Fibroblast of lung (primary cell): ENCODE measurements at regions not wholly inside any gene's neighbourhood (a gene's known extent, or its start where the extent isn't known, plus 50 kb on each side); places are given as distances from the start of the nearest gene placed in this dataset.

Experiments used
- DNase-seq, 2 donors: peaks; one replicate each; pipeline versions ENCODE4 v3.0.0 to v3.0.0-alpha.2; 2010; ENCODE audit warnings: low read depth in 2 of 2
- H2AFZ ChIP-seq: 2 replicates; pipeline ENCODE4 v1.5.1; 2012; ENCODE audit warnings: low read length, control low read depth, inconsistent platforms
- H3K27ac ChIP-seq: 2 replicates; pipeline ENCODE4 v1.5.1; 2011; ENCODE audit warnings: low read length, control low read depth; ENCODE audit not compliant: insufficient read depth
- H3K27me3 ChIP-seq: 2 replicates; pipeline ENCODE4 v1.5.1; 2011; ENCODE audit warnings: mild to moderate bottlenecking, low read length; ENCODE audit not compliant: control insufficient read depth, insufficient read depth
- H3K36me3 ChIP-seq: 2 replicates; pipeline ENCODE4 v1.5.1; 2011; ENCODE audit warnings: low read length; ENCODE audit not compliant: control insufficient read depth, insufficient read depth
- H3K4me1 ChIP-seq: 2 replicates; pipeline ENCODE4 v1.5.1; 2011; ENCODE audit warnings: low read length; ENCODE audit not compliant: control insufficient read depth, insufficient read depth; ENCODE audit errors: extremely low read depth
- H3K4me2 ChIP-seq: 2 replicates; pipeline ENCODE4 v1.5.1; 2011; ENCODE audit warnings: low read length, control low read depth; ENCODE audit not compliant: insufficient read depth; ENCODE audit errors: extremely low read depth
- H3K4me3 ChIP-seq, 4 experiments: fragments of 200-600 bp in 1 of 4; sonication (generic) in 1 of 4; replicated peaks in 1 of 4; 2 replicates each; pipeline ENCODE4 v1.5.1; 2011 to 2016; ENCODE audit warnings: low read length in 4 of 4, low read depth in 3 of 4, mild to moderate bottlenecking in 3 of 4, control low read depth in 2 of 4, inconsistent platforms in 1 of 4, mixed read lengths in 1 of 4; ENCODE audit not compliant: insufficient read depth in 1 of 4; ENCODE audit errors: control extremely low read depth in 1 of 4
- H3K79me2 ChIP-seq: 2 replicates; pipeline ENCODE4 v1.5.1; 2012; ENCODE audit warnings: mild to moderate bottlenecking, low read length, inconsistent platforms; ENCODE audit not compliant: control insufficient read depth, insufficient read depth
- H3K9ac ChIP-seq: 2 replicates; pipeline ENCODE4 v1.5.1; 2011; ENCODE audit warnings: mild to moderate bottlenecking, low read length, control low read depth; ENCODE audit not compliant: insufficient read depth
- H3K9me3 ChIP-seq: 2 replicates; pipeline ENCODE4 v1.5.1; 2012; ENCODE audit warnings: low read depth, low read length; ENCODE audit not compliant: control insufficient read depth, insufficient read depth
- H4K20me1 ChIP-seq: 2 replicates; pipeline ENCODE4 v1.5.1; 2011; ENCODE audit warnings: low read length; ENCODE audit not compliant: control insufficient read depth, insufficient read depth; ENCODE audit errors: extremely low read depth
- CTCF ChIP-seq, 2 donors: IDR thresholded peaks in 1 of 2; conservative IDR thresholded peaks in 1 of 2; 1 replicate in 1 of 2; 2 replicates in 1 of 2; pipeline ENCODE4 v1.5.1; 2011 to 2012; ENCODE audit warnings: low read length in 2 of 2, control low read depth in 1 of 2, inconsistent platforms in 1 of 2, low read depth in 1 of 2, mild to moderate bottlenecking in 1 of 2
- EZH2 ChIP-seq: IDR thresholded peaks from 2 replicates; pipeline ENCODE4 v1.5.1; 2012; ENCODE audit warnings: low read length, control low read depth, mild to moderate bottlenecking; ENCODE audit errors: missing control alignments

- Histone ChIP-seq H3K4me1 (no peaks in the 10 kb centered on the region), H3K9ac (no peak overlapping the region), H3K27me3 (no peaks in the 10 kb centered on the region), H3K36me3 (no peaks in the 10 kb centered on the region), H3K4me2 (no peak overlapping the region), H3K27ac (no peak overlapping the region), H4K20me1 (no peaks in the 10 kb centered on the region), H2AFZ (no peak overlapping the region), H3K4me3 (no peak overlapping the region), H3K79me2 (no peaks in the 10 kb centered on the region), H3K9me3 (no peaks in the 10 kb centered on the region)
- DNase-seq, result peak in 1 of 2 donors; percentile 76
- TF ChIP-seq EZH2 (no peak), CTCF (conservative IDR thresholded peaks at IDR 0.05 in 1 of 2, IDR thresholded peaks at IDR 0.05 in 1 of 2; ENCODE audit: low read depth in 1 of 2, low read length in 2 of 2) (no peak)
Observed at GRCh38 chr14:27389402-27389801, 791.6 kb upstream of the NOVA1 start.

- Histone ChIP-seq H2AFZ (no peak overlapping the region), H3K9me3 (no peaks in the 10 kb centered on the region), H3K27ac (no peak overlapping the region), H3K79me2 (no peaks in the 10 kb centered on the region), H3K4me1 (no peaks in the 10 kb centered on the region), H3K9ac (no peak overlapping the region), H3K4me3 (no peak overlapping the region), H3K4me2 (no peak overlapping the region), H3K36me3 (no peaks in the 10 kb centered on the region), H4K20me1 (no peaks in the 10 kb centered on the region), H3K27me3 (no peaks in the 10 kb centered on the region)
- TF ChIP-seq EZH2, result no peak
- DNase-seq, result peak in 1 of 2 donors; percentile 24
Observed at GRCh38 chr14:27390155-27390554, 792.3 kb upstream of the NOVA1 start.

- Histone ChIP-seq H3K27me3 (no peaks in the 10 kb centered on the region), H3K9me3 (no peaks in the 10 kb centered on the region), H3K36me3 (no peaks in the 10 kb centered on the region), H3K4me2 (no peak overlapping the region), H2AFZ (no peak overlapping the region), H3K4me3 (no peak overlapping the region), H3K9ac (no peak overlapping the region), H3K27ac (no peak overlapping the region), H3K79me2 (no peaks in the 10 kb centered on the region), H4K20me1 (no peaks in the 10 kb centered on the region), H3K4me1 (no peaks in the 10 kb centered on the region)
- peak in 1 of 2 donors; percentile 77 for DNase-seq
- TF ChIP-seq CTCF (conservative IDR thresholded peaks at IDR 0.05 in 1 of 2, IDR thresholded peaks at IDR 0.05 in 1 of 2; ENCODE audit: low read depth in 1 of 2, low read length in 2 of 2) (no peak), EZH2 (no peak)
Observed at GRCh38 chr14:27391331-27391730, 793.5 kb upstream of the NOVA1 start.

GRCh38 chr14:27392153-27392552 lies 794.3 kb upstream of the NOVA1 start:
- H3K4me2 ChIP-seq, result no peak overlapping the region
- TF ChIP-seq EZH2 (no peak), CTCF (conservative IDR thresholded peaks at IDR 0.05 in 1 of 2, IDR thresholded peaks at IDR 0.05 in 1 of 2; ENCODE audit: low read depth in 1 of 2, low read length in 2 of 2) (no peak)
- peak; percentile 9 to 93 for DNase-seq

More at GRCh38 chr14:27392153-27392552, 794.3 kb upstream of the NOVA1 start:
- Histone ChIP-seq H3K79me2 (no peaks in the 10 kb centered on the region), H3K4me1 (no peaks in the 10 kb centered on the region), H3K4me3 (no peak overlapping the region), H3K9me3 (no peaks in the 10 kb centered on the region), H3K27ac (no peak overlapping the region), H3K27me3 (no peaks in the 10 kb centered on the region), H3K36me3 (no peaks in the 10 kb centered on the region), H2AFZ (no peak overlapping the region), H3K9ac (no peak overlapping the region), H4K20me1 (no peaks in the 10 kb centered on the region)
